KMS-11 (cell line): ENCODE measurements at regions not wholly inside any gene's neighbourhood (a gene's known extent, or its start where the extent isn't known, plus 50 kb on each side); places are given as distances from the start of the nearest gene placed in this dataset.

Experiments used
- H2AFZ ChIP-seq: fragments of 200-600 bp; sonication (generic); 2 replicates; pipeline ENCODE4 v1.6.1; 2016; ENCODE audit warnings: antibody characterized with exemption, mixed run types, low read depth
- H3K27ac ChIP-seq: fragments of 200-600 bp; sonication (generic); 2 replicates; pipeline ENCODE4 v1.6.1; 2016; ENCODE audit warnings: mild to moderate bottlenecking, mixed run types
- H3K27me3 ChIP-seq: fragments of 200-600 bp; sonication (generic); 2 replicates; pipeline ENCODE4 v1.6.1; 2017; ENCODE audit warnings: mild to moderate bottlenecking, low read depth, mixed run types, moderate library complexity; ENCODE audit not compliant: insufficient read depth
- H3K36me3 ChIP-seq: fragments of 200-600 bp; sonication (generic); 2 replicates; pipeline ENCODE4 v1.6.1; 2017; ENCODE audit warnings: mild to moderate bottlenecking, mixed run types; ENCODE audit not compliant: insufficient read depth
- H3K4me1 ChIP-seq: fragments of 200-600 bp; sonication (generic); 2 replicates; pipeline ENCODE4 v1.6.1; 2016; ENCODE audit warnings: mild to moderate bottlenecking, low read depth, mixed run types; ENCODE audit not compliant: poor library complexity, severe bottlenecking
- H3K4me2 ChIP-seq: fragments of 200-600 bp; sonication (generic); 2 replicates; pipeline ENCODE4 v1.7.0; 2016; ENCODE audit warnings: mild to moderate bottlenecking, mixed run types
- H3K4me3 ChIP-seq: fragments of 200-600 bp; sonication (generic); IDR thresholded peaks from 2 replicates; pipeline ENCODE4 v1.6.1; 2017; ENCODE audit warnings: low read depth, low read length, mixed read lengths; ENCODE audit not compliant: insufficient read depth
- H3K79me2 ChIP-seq: fragments of 200-600 bp; sonication (generic); 2 replicates; pipeline ENCODE4 v1.6.1; 2016; ENCODE audit warnings: low read depth, mixed run types; ENCODE audit not compliant: insufficient read depth
- H3K9ac ChIP-seq: fragments of 200-600 bp; sonication (generic); 2 replicates; pipeline ENCODE4 v1.6.1; 2016; ENCODE audit warnings: mild to moderate bottlenecking, mixed run types
- H4K20me1 ChIP-seq: fragments of 200-600 bp; sonication (generic); 2 replicates; pipeline ENCODE4 v1.6.1; 2016; ENCODE audit warnings: mild to moderate bottlenecking, mixed run types; ENCODE audit not compliant: insufficient read depth
- CTCF ChIP-seq: fragments of 200-600 bp; sonication (generic); conservative IDR thresholded peaks from 2 replicates; pipeline ENCODE4 v1.6.1; 2017; ENCODE audit warnings: low read depth, mild to moderate bottlenecking, antibody characterized with exemption, low read length, moderate library complexity, mixed read lengths

- no peak overlapping the region for H3K4me3 ChIP-seq
- no peaks in the 10 kb centered on the region for H3K36me3 ChIP-seq
- no peaks in the 10 kb centered on the region for H4K20me1 ChIP-seq
- no peaks in the 10 kb centered on the region for H3K4me1 ChIP-seq
- TF ChIP-seq CTCF, result no peak
- H3K9ac ChIP-seq, result no peak overlapping the region
- H3K27ac ChIP-seq, result no peak overlapping the region
- H2AFZ ChIP-seq, result no peak overlapping the region
- no peak overlapping the region for H3K4me2 ChIP-seq
- H3K27me3 ChIP-seq, result no peaks in the 10 kb centered on the region
- H3K79me2 ChIP-seq, result no peaks in the 10 kb centered on the region
Observed at GRCh38 chr3:194874206-194874605, 188.5 kb downstream of the FAM43A start.

- Histone ChIP-seq H3K4me3 (no peak overlapping the region), H3K4me1 (no peaks in the 10 kb centered on the region), H2AFZ (no peak overlapping the region), H4K20me1 (no peaks in the 10 kb centered on the region), H3K4me2 (no peak overlapping the region), H3K27me3 (no peaks in the 10 kb centered on the region), H3K9ac (no peak overlapping the region), H3K79me2 (no peaks in the 10 kb centered on the region), H3K36me3 (no peaks in the 10 kb centered on the region), H3K27ac (no peak overlapping the region)
- TF ChIP-seq CTCF, result no peak
Observed at GRCh38 chr3:194874783-194875182, 189.1 kb downstream of the FAM43A start.

- Histone ChIP-seq H2AFZ (no peak overlapping the region), H3K36me3 (no peaks in the 10 kb centered on the region), H3K4me2 (no peak overlapping the region), H3K27me3 (no peaks in the 10 kb centered on the region), H3K79me2 (no peaks in the 10 kb centered on the region), H3K4me1 (no peaks in the 10 kb centered on the region), H3K9ac (no peak overlapping the region), H4K20me1 (no peaks in the 10 kb centered on the region), H3K4me3 (no peak overlapping the region), H3K27ac (no peak overlapping the region)
- TF ChIP-seq CTCF, result no peak
Observed at GRCh38 chr3:194875581-194876402, 190.1 kb downstream of the FAM43A start.

GRCh38 chr3:194876403-194877095 is 190.9 kb downstream of the FAM43A start:
- H3K79me2 ChIP-seq, result no peaks in the 10 kb centered on the region
- TF ChIP-seq CTCF, result no peak
- no peak overlapping the region for H3K9ac ChIP-seq
- H3K27ac ChIP-seq, result no peak overlapping the region
- no peaks in the 10 kb centered on the region for H3K36me3 ChIP-seq
- no peaks in the 10 kb centered on the region for H4K20me1 ChIP-seq
- no peak overlapping the region for H2AFZ ChIP-seq
- H3K4me2 ChIP-seq, result no peak overlapping the region
- no peak overlapping the region for H3K4me3 ChIP-seq
- no peaks in the 10 kb centered on the region for H3K27me3 ChIP-seq
- H3K4me1 ChIP-seq, result no peaks in the 10 kb centered on the region
